ENCODE measurements at regions not wholly inside any gene's neighbourhood (a gene's known extent, or its start where the extent isn't known, plus 50 kb on each side); places are given as distances from the start of the nearest gene placed in this dataset.

GRCh38 chr2:221006084-221006483 lies 566.0 kb downstream of the EPHA4 start:
- H3K4me3 ChIP-seq (ENCODE audit: low read depth, low read length), result no peak overlapping the region
- DNase-seq (ENCODE audit: low read depth), result no peak
- no peak for TF ChIP-seq CTCF (IDR thresholded peaks at IDR 0.05; ENCODE audit: low read depth, low read length, missing control alignments)
- in situ Hi-C loops (cut with HindIII; ENCODE audit: low sequenced_read_pairs), result no loop called here

- in situ Hi-C loops (cut with HindIII; ENCODE audit: low sequenced_read_pairs), result no loop called here
These were observed 555.6 kb downstream of the EPHA4 start for GRCh38 chr2:221016551-221016950.

GRCh38 chr2:221018262-221018661 lies 553.8 kb downstream of the EPHA4 start:
- no peak for TF ChIP-seq CTCF (IDR thresholded peaks at IDR 0.05; ENCODE audit: low read depth, low read length, missing control alignments)
- DNase-seq (ENCODE audit: low read depth), result no peak
- in situ Hi-C loops (cut with HindIII; ENCODE audit: low sequenced_read_pairs), result no loop called here
- no peak overlapping the region for H3K4me3 ChIP-seq (ENCODE audit: low read depth, low read length)

More at GRCh38 chr2:221016551-221016950, 555.6 kb downstream of the EPHA4 start:
- H3K4me3 ChIP-seq (ENCODE audit: low read depth, low read length), result no peak overlapping the region
- no peak for TF ChIP-seq CTCF (IDR thresholded peaks at IDR 0.05; ENCODE audit: low read depth, low read length, missing control alignments)
- no peak for DNase-seq (ENCODE audit: low read depth)

- TF ChIP-seq CTCF (IDR thresholded peaks at IDR 0.05; ENCODE audit: low read depth, low read length, missing control alignments), result no peak
- no peak for DNase-seq (ENCODE audit: low read depth)
- in situ Hi-C loops (cut with HindIII; ENCODE audit: low sequenced_read_pairs), result no loop called here
- no peak overlapping the region for H3K4me3 ChIP-seq (ENCODE audit: low read depth, low read length)
These were observed 552.4 kb downstream of the EPHA4 start for GRCh38 chr2:221019668-221020067.

GRCh38 chr2:221022554-221022953 lies 549.5 kb downstream of the EPHA4 start:
- in situ Hi-C loops (cut with HindIII; ENCODE audit: low sequenced_read_pairs), result no loop called here
- no peak overlapping the region for H3K4me3 ChIP-seq (ENCODE audit: low read depth, low read length)
- TF ChIP-seq CTCF (IDR thresholded peaks at IDR 0.05; ENCODE audit: low read depth, low read length, missing control alignments), result no peak

GRCh38 chr2:221025398-221025797 lies 546.7 kb downstream of the EPHA4 start:
- in situ Hi-C loops (cut with HindIII; ENCODE audit: low sequenced_read_pairs), result no loop called here

More at GRCh38 chr2:221022554-221022953, 549.5 kb downstream of the EPHA4 start:
- DNase-seq (ENCODE audit: low read depth), result no peak

More at GRCh38 chr2:221025398-221025797, 546.7 kb downstream of the EPHA4 start:
- no peak overlapping the region for H3K4me3 ChIP-seq (ENCODE audit: low read depth, low read length)
- TF ChIP-seq CTCF (IDR thresholded peaks at IDR 0.05; ENCODE audit: low read depth, low read length, missing control alignments), result no peak
- no peak for DNase-seq (ENCODE audit: low read depth)

Measured in astrocyte of the cerebellum (primary cell).